A549 (cell line): ENCODE measurements at regions not wholly inside any gene's neighbourhood (a gene's known extent, or its start where the extent isn't known, plus 50 kb on each side); places are given as distances from the start of the nearest gene placed in this dataset.

Experiments
- POLR2A ChIP-seq: IDR thresholded peaks from 2 replicates; pipeline ENCODE4 v1.6.1; 2012; ENCODE audit warnings: mild to moderate bottlenecking, low read length
- SREBF2 ChIP-seq: fragments of 450-650 bp; IDR thresholded peaks from 2 replicates; pipeline ENCODE4 v1.6.1; 2014; ENCODE audit warnings: mild to moderate bottlenecking, moderate library complexity
- TF ChIP-seq, protein P1 (sequence below): fragments of >200 bp; sonication (Bioruptor Twin); formaldehyde crosslinking; IDR thresholded peaks from 3 replicates; pipeline ENCODE4 v1.5.1; 2016

DNA sequence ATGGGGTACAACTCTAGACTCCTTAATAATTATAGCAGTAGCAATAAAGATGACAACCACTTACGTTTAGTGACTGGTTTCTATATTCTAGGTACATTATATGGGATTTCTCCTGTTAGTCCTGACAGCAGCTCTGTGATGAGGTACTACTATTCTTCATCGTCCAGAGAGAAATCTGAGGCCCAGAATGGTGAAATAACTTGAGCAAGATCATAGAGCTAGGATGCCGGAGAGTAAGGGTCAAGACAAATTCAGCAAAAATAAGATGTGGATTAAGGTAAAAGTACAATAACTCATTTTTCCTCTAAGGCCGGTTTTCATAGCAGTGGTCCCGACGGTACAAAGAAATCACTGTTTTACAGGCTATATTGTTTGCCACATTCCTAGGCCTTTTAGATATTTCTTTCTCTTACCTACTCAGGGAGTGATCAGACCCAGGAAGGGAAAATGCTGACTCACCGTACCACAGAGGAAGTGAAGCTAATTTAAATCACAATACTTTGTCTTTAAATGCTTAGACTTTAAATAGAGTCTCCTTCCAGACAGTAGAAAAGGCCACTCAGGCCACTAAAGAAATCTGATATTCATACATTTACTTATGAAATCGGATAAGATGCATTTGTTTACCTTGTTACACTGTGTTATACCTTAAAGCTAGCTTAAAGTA, 2023.0 kb upstream of the AGA start:
- TF ChIP-seq, protein P1, sequence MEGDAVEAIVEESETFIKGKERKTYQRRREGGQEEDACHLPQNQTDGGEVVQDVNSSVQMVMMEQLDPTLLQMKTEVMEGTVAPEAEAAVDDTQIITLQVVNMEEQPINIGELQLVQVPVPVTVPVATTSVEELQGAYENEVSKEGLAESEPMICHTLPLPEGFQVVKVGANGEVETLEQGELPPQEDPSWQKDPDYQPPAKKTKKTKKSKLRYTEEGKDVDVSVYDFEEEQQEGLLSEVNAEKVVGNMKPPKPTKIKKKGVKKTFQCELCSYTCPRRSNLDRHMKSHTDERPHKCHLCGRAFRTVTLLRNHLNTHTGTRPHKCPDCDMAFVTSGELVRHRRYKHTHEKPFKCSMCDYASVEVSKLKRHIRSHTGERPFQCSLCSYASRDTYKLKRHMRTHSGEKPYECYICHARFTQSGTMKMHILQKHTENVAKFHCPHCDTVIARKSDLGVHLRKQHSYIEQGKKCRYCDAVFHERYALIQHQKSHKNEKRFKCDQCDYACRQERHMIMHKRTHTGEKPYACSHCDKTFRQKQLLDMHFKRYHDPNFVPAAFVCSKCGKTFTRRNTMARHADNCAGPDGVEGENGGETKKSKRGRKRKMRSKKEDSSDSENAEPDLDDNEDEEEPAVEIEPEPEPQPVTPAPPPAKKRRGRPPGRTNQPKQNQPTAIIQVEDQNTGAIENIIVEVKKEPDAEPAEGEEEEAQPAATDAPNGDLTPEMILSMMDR = no peak
- TF ChIP-seq POLR2A (no peak), SREBF2 (no peak)
